ENCODE measurements at regions not wholly inside any gene's neighbourhood (a gene's known extent, or its start where the extent isn't known, plus 50 kb on each side); places are given as distances from the start of the nearest gene placed in this dataset.

DNA sequence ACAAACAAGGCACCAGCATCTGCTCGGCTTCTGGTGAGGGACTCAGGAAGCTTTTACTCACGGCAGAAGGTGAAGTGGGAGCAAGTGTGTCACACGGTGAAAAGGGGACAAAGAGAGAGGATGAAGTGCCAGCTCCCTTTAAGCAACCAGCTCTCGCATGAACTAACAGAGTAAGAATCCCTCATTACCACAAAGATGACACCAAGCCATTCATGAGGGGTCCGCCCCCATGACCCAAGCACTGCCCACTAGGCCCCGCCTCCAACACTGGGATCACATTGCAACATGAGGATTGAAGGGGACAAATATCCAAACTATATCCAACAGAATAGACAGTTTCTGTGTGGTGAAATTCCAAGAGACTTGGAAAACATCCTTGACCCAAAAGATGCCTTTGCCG lies 198.2 kb upstream of the POU2AF2 start:
- WGBS, result 73% methylated on average over 7 of the region's 7 CpGs
- no peak for TF ChIP-seq POLR2A (IDR thresholded peaks at IDR 0.05)
- TF ChIP-seq CTCF (IDR thresholded peaks at IDR 0.05), result no peak
- TF ChIP-seq POLR2AphosphoS5 (IDR thresholded peaks at IDR 0.05), result no peak
- intact Hi-C loops (cut with DNase I), result no loop called here
- Histone ChIP-seq H3K36me3 (no peaks in the 10 kb centered on the region), H3K9me3 (no peaks in the 10 kb centered on the region), H3K4me3 (no peak overlapping the region), H3K4me1 (replicated peaks) (no peaks in the 10 kb centered on the region), H3K27me3 (replicated peaks; ENCODE audit: insufficient read depth) (no peaks in the 10 kb centered on the region), H3K27ac (no peak overlapping the region)
- DNase-seq (ENCODE audit: low spot score), result no peak

DNA sequence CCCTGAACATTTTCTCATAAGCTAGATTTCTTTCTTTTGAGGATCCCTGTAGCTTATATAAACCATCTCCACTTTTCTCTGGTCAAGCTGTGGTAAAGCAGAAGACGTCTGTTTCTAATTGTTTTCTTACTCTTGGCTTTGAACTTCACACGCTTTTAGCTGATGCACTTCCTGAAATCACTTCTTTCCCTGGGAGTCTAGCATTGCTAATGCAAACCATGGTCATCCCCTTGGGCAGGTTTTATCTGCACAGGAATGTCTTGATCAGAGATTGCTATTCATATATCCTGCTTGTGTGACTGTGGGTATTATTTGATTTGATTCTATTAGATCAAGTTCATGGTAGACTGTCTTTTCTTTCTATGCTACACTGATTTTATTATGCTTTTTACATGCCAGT lies 199.2 kb upstream of the POU2AF2 start:
- Histone ChIP-seq H3K9me3 (no peaks in the 10 kb centered on the region), H3K36me3 (no peaks in the 10 kb centered on the region), H3K4me3 (no peak overlapping the region), H3K27me3 (replicated peaks; ENCODE audit: insufficient read depth) (no peaks in the 10 kb centered on the region), H3K4me1 (replicated peaks) (no peaks in the 10 kb centered on the region), H3K27ac (no peak overlapping the region)
- TF ChIP-seq CTCF (IDR thresholded peaks at IDR 0.05), result no peak
- DNase-seq (ENCODE audit: low spot score), result no peak
- intact Hi-C loops (cut with DNase I), result no loop called here
- 54% methylated on average over 2 of the region's 2 CpGs for WGBS

DNA sequence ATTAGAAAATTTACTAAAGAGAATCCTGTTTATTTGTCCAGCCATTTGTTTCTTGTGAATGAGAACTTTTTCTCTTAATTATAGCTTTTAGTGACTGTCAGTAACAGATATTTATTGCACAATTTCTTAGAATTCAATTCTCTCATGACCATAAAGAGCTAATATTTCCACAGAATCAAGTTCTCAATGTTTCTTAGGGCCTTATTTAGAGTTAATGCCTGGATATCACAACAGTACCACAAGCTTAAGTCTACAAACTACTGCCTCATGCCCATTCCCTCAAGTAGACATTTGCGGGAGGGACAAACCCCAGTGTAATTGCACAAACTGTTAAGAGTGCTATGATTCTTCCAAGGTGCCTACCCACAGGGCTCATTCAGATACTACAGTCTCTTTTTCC lies 199.7 kb upstream of the POU2AF2 start:
- H3K4me3 ChIP-seq, result no peak overlapping the region
- no peaks in the 10 kb centered on the region for H3K4me1 ChIP-seq (replicated peaks)
- intact Hi-C loops (cut with DNase I), result no loop called here
- WGBS, result 96% methylated on average over 1 of the region's 1 CpG
- H3K27ac ChIP-seq, result no peak overlapping the region
- H3K36me3 ChIP-seq, result no peaks in the 10 kb centered on the region
- no peak for TF ChIP-seq CTCF (IDR thresholded peaks at IDR 0.05)
- no peak for TF ChIP-seq POLR2A (IDR thresholded peaks at IDR 0.05)
- TF ChIP-seq POLR2AphosphoS5 (IDR thresholded peaks at IDR 0.05), result no peak
- H3K27me3 ChIP-seq (replicated peaks; ENCODE audit: insufficient read depth), result no peaks in the 10 kb centered on the region
- DNase-seq (ENCODE audit: low spot score), result no peak
- no peaks in the 10 kb centered on the region for H3K9me3 ChIP-seq

- no peak overlapping the region for H3K4me3 ChIP-seq
- no peak for DNase-seq (ENCODE audit: low spot score)
- no peaks in the 10 kb centered on the region for H3K9me3 ChIP-seq
- H3K27me3 ChIP-seq (replicated peaks; ENCODE audit: insufficient read depth), result no peaks in the 10 kb centered on the region
- H3K36me3 ChIP-seq, result no peaks in the 10 kb centered on the region
- intact Hi-C loops (cut with DNase I), result no loop called here
- H3K4me1 ChIP-seq (replicated peaks), result no peaks in the 10 kb centered on the region
- H3K27ac ChIP-seq, result no peak overlapping the region
- no peak for TF ChIP-seq CTCF (IDR thresholded peaks at IDR 0.05)
- no peak for TF ChIP-seq POLR2A (IDR thresholded peaks at IDR 0.05)
- no peak for TF ChIP-seq POLR2AphosphoS5 (IDR thresholded peaks at IDR 0.05)
Observed at GRCh38 chr11:111045407-111045803, 200.1 kb upstream of the POU2AF2 start.

GRCh38 chr11:111044751-111045406 lies 200.6 kb upstream of the POU2AF2 start:
- no peaks in the 10 kb centered on the region for H3K4me1 ChIP-seq (replicated peaks)
- TF ChIP-seq CTCF (IDR thresholded peaks at IDR 0.05), result no peak
- TF ChIP-seq POLR2AphosphoS5 (IDR thresholded peaks at IDR 0.05), result no peak
- no peak for TF ChIP-seq POLR2A (IDR thresholded peaks at IDR 0.05)
- H3K4me3 ChIP-seq, result no peak overlapping the region
- 85% methylated on average over 6 of the region's 6 CpGs for WGBS
- no peak for DNase-seq (ENCODE audit: low spot score)
- no peaks in the 10 kb centered on the region for H3K27me3 ChIP-seq (replicated peaks; ENCODE audit: insufficient read depth)
- H3K9me3 ChIP-seq, result no peaks in the 10 kb centered on the region
- intact Hi-C loops (cut with DNase I), result no loop called here
- no peaks in the 10 kb centered on the region for H3K36me3 ChIP-seq
- no peak overlapping the region for H3K27ac ChIP-seq
